ENCODE measurements at regions not wholly inside any gene's neighbourhood (a gene's known extent, or its start where the extent isn't known, plus 50 kb on each side); places are given as distances from the start of the nearest gene placed in this dataset.
"Not testable (repeated sequence)": the region's sequence is repeated elsewhere in the genome, so short reads cannot be mapped to it uniquely, and the experiment has no call there.

DNA sequence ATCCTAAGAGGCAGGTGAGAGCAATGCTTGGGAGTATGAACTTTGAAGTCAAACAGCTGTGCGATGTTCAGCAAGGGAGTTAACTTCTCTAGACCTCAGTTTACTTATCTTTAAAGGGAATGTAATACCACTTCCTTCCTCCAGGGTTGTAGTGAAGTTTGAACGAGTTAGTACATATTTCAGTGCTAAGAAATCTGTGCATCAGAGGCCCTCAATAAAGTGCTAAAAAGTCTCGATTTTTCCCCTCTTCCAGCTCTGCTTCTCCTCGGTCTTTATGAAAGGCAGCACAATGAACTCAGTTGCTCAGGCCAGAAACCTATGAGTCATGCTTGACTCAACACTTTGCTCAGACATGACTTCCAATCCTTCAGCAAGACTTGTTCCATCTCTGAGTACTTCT lies 418.9 kb downstream of the MDFIC start:
- no peak for DNase-seq

GRCh38 chr7:115338016-115338415 lies 416.1 kb downstream of the MDFIC start:
- no peak for DNase-seq

DNA sequence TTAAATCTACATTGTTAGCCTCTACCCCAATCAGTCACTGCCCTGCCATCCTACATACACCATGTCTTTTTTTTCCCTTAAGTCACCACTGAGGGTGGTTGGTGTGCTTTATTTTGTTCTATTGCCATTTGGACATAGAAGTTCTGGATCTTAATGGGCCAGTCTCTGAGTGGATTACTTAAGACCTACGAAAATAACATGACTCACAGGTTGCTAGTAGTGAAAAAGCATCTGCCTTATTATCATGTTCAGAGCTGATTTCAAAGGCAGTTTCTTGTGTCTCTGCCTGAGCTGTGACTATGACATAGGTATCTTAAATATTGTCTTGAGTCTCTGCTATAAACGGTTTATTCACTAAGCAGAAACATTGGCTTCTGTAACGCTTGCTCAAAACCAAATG lies 410.8 kb downstream of the MDFIC start:
- no peak for DNase-seq

- DNase-seq = no peak
Measured at GRCh38 chr7:115329006-115329405, 407.1 kb downstream of the MDFIC start.

- DNase-seq = no peak
Measured at GRCh38 chr7:115328018-115328417, 406.1 kb downstream of the MDFIC start.

GRCh38 chr7:115327326-115327725 lies 405.4 kb downstream of the MDFIC start:
- no peak for DNase-seq

- no peak for DNase-seq
Measured at GRCh38 chr7:115319541-115319940, 397.6 kb downstream of the MDFIC start.

GRCh38 chr7:115310316-115310715 lies 388.4 kb downstream of the MDFIC start:
- DNase-seq = not testable (repeated sequence)

DNA sequence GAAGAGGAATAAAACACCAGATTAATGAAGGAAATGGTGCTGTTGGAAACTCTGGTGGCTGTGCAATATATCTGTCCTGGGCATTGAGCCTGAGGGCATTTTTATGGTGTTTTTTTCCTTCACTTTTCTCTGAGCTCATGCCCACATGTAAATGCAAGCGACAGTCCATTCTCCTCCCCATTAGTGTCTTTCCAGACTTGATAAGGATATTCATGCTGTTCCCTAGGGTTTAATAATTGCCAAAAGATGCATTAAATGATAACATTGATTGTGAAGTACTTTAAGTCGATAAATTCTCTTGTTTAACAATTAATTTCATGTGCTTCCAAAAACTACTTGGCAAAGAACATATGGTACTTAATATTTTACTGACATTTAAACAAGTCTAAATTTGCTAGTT lies 384.7 kb downstream of the MDFIC start:
- DNase-seq = no peak

- DNase-seq = no peak
Measured at GRCh38 chr7:115300231-115300870, 378.5 kb downstream of the MDFIC start.

- no peak for DNase-seq
Measured at GRCh38 chr7:115299397-115300037, 377.6 kb downstream of the MDFIC start.

DNA sequence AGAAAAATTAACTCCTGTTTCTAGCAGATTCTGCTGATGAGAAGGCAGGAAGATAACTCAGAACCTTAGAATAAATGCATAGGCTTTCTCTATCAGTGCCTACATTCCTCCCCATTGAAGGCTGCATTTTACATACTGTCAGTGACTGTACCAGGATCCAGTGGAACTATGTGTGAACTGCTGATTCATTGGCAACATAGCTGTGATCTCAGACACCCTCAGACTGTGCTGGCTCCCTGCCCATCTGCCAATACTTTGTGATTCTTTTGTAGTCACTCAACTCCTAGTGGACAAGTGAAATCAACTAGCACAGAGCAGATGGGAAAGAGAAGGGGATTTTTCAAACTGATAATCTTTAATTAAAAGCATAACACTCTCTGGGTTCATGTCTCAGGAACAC lies 375.8 kb downstream of the MDFIC start:
- no peak for DNase-seq

- no peak for DNase-seq
Measured at GRCh38 chr7:115293628-115294240, 371.8 kb downstream of the MDFIC start.

DNA sequence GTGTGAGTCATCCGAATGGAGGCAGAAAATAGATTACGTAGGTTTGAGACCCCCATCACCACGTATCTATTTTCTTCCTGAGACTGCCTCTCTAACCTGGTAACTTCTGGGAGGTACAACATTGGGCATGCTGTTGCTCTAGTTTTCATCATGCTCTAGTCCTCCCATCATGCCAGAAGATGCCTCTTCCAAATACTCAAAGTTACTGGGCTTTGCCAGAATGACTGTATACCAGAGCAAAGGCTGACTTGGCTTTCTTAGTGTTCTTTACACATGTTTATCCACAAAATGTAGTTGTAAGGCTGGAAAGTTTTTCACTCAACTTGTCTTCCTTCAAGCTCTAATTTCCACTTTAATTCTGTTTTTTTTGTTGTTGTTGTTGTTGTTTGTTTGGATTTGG lies 370.5 kb downstream of the MDFIC start:
- no peak for DNase-seq

- DNase-seq = no peak
Measured at GRCh38 chr7:115289971-115290370, 368.1 kb downstream of the MDFIC start.

- DNase-seq = no peak
Measured at GRCh38 chr7:115276791-115277190, 354.9 kb downstream of the MDFIC start.

- DNase-seq = not testable (repeated sequence)
Measured at GRCh38 chr7:115273855-115274254, 352.0 kb downstream of the MDFIC start.

DNA sequence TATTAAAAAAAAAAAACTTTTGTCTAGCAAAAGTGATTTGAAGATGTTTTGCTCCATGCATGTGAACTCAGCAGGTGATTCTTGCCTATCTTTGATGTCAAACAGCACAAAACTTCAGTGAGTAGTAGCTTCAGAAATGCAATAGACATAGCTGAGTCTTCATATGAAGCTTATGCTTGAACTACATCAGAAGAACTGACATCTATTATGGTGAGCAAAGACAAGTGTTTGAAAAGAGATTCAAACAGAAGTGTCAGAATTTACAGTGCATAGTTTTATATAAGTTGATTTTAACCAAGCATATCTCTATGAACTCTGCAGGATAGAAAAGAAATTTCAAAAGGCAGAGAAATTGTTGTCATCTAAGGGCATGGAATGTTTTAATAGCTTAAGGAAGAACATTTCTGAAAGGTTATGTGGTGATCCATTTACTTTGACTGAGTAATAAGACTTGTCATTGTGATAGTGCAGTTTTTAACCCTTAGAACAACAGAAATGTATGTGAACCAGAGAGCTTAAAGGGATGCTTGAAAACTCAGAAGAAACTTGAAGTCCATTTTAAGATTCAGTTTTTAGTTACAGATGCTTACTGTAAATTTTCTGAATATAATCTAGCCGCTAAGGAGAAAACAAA lies 351.4 kb downstream of the MDFIC start:
- DNase-seq = no peak

DNA sequence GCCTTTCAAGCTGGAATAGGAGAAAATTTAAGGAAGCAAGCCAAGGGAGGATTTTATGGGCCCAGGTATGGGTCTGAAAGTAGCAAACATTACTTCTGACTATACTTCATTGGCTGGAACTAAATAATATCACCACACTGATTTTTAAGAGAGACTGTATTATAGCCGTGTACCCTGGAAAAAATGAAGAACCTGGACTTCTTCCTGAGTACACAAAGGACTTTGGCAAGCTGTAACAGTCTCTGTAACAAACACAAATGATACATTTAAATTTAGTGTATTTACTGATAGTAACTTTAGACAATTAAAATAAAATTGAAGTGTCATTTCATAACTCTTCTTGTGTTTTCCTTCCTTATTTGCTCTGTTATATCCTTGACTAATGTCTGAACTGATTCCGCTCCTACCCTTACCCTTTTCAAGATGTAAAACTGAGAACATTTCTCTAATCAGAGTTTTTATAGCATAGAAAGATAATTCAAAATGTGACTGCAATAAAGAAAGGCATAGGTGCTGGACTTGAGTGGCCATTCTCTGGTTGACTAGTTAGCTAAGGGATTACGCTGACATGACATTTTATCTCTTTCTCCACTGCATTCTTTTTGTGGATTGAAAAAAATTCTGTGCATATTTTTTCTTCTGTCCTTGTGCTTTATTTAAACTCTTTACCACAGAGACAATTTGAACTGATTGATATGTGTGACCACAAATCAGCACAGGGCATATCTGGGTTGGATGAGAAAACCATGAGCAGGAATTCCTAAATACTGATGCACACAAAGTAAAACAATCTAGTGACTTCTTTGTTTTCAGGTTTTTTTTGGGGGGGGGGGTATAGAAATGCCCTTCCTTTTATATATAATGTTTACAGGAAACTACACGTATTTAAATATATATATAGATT lies 349.7 kb downstream of the MDFIC start:
- no peak for DNase-seq

GRCh38 chr7:115269486-115269885 lies 347.6 kb downstream of the MDFIC start:
- DNase-seq = no peak

- no peak for DNase-seq
Measured at GRCh38 chr7:115267503-115267902, 345.6 kb downstream of the MDFIC start.

DNA sequence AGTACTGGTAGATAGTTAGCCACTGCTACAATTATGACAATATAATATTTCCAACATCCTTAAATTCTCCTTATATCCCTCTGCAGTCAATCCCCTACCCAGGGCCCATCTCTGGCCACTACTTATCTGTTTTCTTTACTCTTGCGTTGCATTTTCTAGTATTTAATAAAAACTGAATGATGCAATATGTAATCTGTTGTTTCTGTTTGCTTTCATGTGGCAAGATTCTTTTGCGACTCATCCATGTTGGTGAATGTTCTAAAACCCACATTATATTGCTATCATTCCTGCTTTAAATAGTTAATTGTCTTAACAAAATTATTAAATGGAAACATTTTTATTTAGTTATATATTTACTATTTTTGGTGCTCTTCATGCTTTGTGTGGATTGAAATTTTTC lies 338.5 kb downstream of the MDFIC start:
- no peak for DNase-seq

- DNase-seq = no peak
Measured at GRCh38 chr7:115252461-115252860, 330.6 kb downstream of the MDFIC start.

Data from NCI-H1930 (cell line).